GM10266 (cell line): ENCODE measurements at regions not wholly inside any gene's neighbourhood (a gene's known extent, or its start where the extent isn't known, plus 50 kb on each side); places are given as distances from the start of the nearest gene placed in this dataset.
"Not testable (repeated sequence)": the region's sequence is repeated elsewhere in the genome, so short reads cannot be mapped to it uniquely, and the experiment has no call there.

ENCODE experiments used
- DNase-seq: peaks from one replicate; pipeline ENCODE4 v3.0.0; 2012; ENCODE audit errors: extremely low spot score
- CTCF ChIP-seq: IDR thresholded peaks from 2 replicates; pipeline ENCODE4 v1.5.1; 2012; ENCODE audit warnings: mild to moderate bottlenecking, low read depth; ENCODE audit not compliant: control insufficient read depth, insufficient read depth; ENCODE audit errors: missing control alignments

- no peak for TF ChIP-seq CTCF
- no peak for DNase-seq
Measured at GRCh38 chr3:194956697-194957396, 271.2 kb downstream of the FAM43A start.

- TF ChIP-seq CTCF = no peak
Measured at GRCh38 chr3:194957743-194958240, 272.1 kb downstream of the FAM43A start.

GRCh38 chr3:194959217-194959616, 273.5 kb downstream of the FAM43A start:
- TF ChIP-seq CTCF = no peak
- DNase-seq = no peak

More at GRCh38 chr3:194957743-194958240, 272.1 kb downstream of the FAM43A start:
- no peak for DNase-seq

GRCh38 chr3:194959666-194960065, 274.0 kb downstream of the FAM43A start:
- not testable (repeated sequence) for DNase-seq

GRCh38 chr3:194960446-194961032, 274.9 kb downstream of the FAM43A start:
- no peak for DNase-seq
- no peak for TF ChIP-seq CTCF

GRCh38 chr3:194961149-194961548, 275.5 kb downstream of the FAM43A start:
- no peak for TF ChIP-seq CTCF
- DNase-seq = no peak

GRCh38 chr3:194961571-194961970, 275.9 kb downstream of the FAM43A start:
- TF ChIP-seq CTCF = no peak
- DNase-seq = no peak
